NCI-H1092 treated with DMSO at 0.1 percent for 48 hours (cell line): ENCODE measurements at regions not wholly inside any gene's neighbourhood (a gene's known extent, or its start where the extent isn't known, plus 50 kb on each side); places are given as distances from the start of the nearest gene placed in this dataset.

Experiments
- DNase-seq: peaks from one replicate; lab custom pipeline; 2025; lab: John Stamatoyannopoulos, UW

DNA sequence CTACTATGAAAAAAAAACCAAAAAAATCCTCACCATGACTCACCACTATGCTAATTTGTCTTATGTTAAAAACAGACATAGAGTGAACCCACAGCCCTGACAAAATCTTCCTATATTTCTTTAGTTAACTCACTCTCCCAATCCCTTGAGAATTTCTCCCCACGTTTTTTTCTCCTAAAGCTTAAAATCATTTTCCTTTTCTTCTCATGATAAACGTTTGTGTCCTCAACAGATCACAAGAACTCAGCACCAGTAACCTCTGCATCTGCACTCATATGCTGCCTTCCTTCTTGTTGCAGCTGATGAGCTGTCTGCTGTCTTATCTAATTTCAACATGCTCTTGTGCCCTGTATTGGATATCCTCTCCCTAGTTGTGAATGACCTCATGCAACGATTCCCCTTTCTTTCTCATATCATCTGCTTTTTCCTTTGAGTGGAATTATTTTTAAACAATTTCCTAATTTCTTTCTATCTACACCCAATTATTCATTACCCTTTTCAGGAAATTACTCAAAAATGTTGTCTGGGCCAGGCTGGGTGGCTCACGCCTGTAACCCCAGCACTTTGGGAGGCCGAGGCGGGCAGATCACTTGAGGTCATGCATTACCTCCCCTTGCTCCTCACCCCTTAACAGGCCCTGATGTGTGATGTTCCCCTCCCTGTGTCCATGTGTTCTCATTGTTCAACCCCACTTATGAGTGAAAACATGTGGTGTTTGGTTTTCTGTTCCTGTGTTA is 427.5 kb upstream of the MGAT4C start:
- no peak for DNase-seq

DNA sequence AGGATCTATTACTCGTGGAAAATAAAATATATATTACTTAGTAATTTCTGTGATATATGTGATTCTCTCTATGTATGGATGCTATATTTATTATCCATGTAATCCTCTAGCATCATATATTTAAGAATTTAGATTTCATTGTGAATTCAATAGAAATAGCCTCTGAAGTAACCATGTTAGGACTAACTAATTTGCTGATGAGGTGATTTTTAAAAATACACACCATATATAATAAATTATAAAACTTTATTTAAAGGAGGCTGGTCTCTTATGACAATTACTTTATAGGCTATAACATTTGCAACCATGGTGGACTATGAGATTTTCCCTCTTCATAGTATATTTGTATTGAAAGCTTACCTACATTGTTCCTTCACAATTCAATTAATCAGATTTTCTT is 424.9 kb upstream of the MGAT4C start:
- DNase-seq = no peak

DNA sequence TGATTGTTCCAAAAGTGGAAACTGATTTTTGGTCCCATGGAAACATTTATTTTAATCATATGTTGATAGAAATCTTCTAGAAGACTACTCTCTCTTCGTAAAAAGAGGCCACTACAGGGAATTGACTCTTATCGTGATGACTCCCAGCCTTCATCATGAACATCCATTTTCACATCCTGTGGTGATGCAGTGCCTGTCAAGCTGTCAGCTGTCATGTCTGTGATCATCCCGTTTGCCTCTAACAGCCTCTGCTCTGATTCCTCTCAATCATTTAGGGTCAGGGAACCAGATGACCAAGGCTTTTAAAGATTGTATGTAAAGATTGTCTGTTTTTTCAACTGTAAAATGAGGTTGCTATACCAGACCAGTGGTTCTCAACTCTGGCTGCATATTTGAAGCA is 419.0 kb upstream of the MGAT4C start:
- DNase-seq = no peak

DNA sequence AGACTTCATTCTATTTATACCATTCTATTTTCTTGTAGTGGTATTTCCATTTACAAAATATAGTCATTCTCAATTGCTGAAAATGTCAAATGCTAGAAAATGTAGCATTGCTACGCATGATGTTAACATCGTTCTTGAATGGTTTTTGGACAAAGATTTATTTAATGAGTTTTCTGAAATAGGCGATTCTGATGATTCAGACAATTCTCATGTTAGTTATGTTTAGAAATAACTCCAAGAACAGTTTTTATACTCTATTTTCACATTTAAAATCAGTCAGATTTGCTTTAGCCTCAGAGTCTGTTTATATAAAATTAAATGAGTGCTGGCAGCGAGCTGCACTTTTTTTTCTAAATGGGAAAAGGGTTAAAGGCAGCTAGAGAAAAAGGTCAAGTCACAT is 414.8 kb upstream of the MGAT4C start:
- no peak for DNase-seq

DNA sequence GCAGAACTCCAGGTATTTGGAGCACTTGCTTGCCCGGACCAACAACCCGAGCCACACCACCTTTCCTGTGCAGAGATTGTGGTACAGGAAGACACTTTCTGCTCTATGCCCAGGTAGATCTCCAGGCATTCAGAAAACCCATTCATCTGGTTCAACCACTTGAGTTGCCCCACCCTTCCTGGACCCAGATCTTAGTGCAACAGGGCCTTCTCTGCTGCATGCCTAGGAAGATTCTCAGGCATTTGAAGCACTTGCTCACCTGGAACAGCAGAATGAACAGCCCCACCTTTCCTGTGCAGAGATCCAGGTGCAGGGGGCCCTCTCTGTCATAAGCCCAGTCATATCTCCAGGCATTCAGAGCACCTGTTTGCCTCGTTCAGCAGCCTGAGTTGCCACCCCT is 412.8 kb upstream of the MGAT4C start:
- DNase-seq = no peak

DNA sequence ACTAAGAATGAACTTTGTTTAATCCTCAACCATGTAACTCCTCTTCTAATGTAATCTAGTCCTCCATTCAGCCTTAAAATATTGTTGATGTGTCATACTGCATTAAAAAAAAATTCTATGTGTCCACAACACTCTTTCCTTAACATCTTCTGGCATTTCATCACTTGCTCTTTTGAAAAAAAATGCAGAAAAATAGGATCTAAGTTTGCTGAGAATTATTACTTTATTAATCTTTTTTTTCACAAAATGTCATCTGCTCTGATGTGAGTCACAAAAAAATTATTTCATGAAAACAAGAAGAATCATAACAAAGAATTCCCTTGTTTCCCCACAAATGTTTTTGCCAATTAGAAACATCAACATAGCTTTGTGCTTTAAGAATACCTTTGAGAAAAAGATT is 410.1 kb upstream of the MGAT4C start:
- DNase-seq = no peak

DNA sequence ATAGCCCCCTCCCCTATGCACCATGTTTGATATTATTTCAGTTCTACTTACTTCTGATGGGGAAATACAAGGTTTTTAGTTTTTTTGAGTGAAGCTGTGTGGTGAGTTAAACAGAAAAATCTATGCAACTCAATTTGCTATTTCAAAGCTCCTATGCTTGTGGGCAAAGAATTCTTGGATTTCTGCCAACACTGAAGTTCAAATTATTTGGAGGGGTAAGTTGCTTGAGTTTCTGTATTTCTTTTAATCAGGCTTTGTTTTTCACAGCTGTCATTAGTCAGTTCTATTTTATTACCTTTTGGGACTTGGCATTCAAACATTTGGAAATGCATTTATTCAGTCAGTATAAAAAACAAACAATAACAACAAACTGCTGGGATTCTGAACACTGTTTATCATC is 407.5 kb upstream of the MGAT4C start:
- no peak for DNase-seq

DNA sequence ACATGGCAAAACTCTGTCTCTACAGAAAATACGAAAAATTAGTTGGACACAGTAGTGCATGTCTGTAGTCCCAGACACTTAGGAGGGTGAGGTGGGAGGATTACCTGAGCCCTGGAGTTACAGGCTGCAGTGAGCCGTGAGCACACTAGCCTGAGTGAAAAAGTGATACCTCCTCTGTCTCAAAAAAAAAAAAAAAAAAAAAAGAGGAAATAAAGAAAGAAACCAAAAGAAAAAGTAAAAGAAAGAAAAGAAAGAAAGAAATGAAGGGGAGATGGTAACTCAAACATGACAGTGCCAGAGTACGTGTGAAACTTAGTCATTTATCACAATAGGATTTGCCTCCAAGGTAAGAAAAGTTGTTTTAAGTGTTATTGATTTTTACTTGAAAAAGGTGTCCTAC is 407.0 kb upstream of the MGAT4C start:
- no peak for DNase-seq

DNA sequence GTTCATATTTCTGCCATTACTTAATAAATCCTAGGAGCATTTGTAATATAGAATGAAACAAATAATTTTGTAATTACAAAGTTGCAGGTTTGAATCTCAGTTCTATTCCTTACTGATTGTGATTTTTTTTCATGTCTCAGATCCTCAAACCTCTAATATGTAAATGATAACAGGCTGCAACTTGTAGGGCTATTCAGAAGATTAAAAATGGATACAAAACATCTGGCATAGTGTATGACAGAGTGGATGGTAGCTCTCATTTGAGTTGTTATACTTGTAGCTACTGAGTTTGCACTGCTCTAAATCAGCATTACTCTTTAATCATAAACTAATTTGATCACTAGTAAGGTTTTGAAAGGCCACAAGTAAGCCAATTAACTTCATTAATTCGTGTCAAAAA is 406.3 kb upstream of the MGAT4C start:
- DNase-seq = no peak

DNA sequence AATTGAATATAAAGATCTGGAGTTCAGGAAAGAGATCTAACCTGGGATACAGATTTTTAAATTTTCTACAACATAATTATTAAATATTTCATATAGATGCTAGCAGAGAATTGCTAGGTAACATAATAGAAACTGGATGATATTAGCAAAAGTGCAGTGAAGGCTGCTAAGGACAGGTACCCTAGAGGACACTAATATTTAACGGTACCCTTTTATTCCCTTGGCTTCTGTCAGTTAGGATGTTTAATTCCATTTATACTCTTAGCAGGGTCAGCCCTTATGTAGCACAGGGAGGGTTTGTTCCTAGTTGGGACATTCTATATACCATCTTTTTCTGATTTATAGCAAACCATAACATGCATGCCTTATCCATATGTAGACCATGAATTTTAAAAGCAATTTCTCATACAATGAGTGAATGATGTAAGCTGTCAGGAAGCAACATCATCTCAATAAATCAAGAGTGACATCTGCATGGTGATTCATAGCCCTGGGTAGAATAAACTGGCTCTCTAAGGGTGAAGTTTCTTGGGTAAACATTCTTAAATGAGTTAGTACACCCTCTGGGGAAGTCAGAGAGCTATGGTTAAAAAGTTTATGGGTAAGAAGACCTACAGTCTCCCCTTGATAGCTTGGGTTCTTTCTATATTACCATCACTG is 404.4 kb upstream of the MGAT4C start:
- DNase-seq = no peak

DNA sequence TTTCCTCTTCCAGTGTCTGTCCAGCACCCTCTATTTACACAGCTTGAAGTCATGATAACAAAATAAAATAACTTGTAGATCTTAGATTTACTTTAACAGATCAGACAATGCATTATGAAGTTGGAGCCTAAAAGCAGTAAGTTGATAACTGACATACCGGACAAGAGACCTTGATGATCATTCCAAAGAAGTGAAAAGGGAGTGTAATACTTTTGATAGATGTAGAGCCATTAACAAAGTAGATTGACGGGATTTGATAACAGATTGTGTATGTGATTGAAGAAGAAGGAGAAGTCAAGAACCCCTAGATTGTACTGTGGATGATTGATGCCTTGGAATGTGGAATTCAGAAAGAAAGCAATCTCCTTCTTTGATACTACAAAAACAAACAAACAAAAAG is 403.8 kb upstream of the MGAT4C start:
- DNase-seq = no peak

DNA sequence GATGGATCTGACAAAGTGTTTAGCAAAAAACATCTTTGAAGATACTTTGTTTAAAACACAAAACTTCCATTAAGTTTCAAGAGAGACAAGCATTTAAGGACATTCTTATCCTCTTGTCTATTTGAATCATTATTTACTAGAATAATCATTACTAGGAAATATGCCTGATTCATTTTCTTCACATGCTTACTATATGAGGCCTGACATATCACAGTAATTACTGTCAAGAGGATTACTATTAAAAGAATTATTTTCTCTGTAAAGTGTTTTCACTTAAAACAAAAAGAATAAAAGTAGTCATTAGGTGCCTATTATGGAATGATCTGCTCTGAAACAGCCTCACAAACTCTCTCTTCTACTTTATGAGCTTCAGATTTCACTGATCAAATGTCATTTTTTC is 402.1 kb upstream of the MGAT4C start:
- no peak for DNase-seq

DNA sequence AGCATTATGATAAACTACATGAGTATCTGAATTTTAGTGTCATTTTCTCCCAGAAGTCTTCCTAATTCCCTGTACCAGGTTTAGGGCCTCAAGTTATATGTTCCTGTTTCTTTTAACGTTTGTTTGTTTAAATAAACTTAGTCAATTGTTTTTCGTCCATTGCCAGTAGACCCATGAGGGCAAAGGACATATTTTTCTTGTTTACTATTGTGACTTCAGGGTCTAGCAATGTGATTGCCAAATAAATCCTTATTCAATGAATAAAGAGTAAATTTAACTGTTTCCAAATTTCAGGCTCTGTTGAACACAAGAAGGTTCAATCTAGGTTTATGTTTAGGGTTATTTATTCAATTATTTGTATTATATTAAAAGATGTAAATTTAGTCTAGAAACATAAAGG is 391.6 kb upstream of the MGAT4C start:
- no peak for DNase-seq

DNA sequence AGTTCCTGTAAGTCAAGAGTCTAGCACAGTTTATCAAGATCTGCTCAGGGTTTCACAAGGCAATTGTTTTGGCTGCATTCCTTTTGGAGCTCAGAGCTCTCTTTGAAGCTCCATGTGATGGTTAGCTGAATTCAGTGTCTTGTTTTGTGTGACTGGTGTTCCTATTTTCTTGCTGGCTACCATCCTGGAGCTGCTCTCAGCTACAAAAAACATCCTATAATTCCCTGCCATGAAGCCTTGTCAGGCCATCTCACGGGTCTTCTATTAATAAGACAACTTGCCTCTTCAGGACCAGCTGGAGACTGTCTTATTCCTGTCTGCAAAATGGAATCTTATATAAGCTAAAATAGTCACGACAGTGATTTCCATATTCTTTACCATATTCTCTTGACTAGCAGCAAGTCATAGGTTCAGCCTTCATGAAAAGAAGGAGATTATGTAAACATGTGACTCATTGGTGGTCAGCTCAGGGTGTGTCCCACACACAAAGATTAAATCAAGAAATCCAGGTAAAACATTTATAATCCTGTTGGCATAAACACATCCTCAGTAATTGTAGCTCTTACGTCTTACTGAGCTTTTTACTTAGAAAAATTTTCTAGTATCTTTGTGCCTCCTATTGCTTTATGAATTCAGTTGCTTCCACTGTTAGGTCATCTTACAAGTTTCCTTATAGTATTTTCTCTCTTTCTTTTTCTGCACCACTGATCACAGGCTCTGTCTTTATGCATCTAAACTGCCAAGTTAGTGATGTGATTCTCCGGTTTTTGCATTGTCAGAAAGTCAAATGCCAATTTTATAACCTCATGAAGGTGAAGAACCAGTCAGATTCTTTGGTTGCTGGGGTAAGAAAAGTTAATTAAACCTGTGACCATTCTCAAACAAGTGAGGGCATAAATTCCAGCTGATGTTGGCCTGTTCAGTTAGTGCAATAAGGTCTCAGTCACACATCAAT is 378.5 kb upstream of the MGAT4C start:
- no peak for DNase-seq

DNA sequence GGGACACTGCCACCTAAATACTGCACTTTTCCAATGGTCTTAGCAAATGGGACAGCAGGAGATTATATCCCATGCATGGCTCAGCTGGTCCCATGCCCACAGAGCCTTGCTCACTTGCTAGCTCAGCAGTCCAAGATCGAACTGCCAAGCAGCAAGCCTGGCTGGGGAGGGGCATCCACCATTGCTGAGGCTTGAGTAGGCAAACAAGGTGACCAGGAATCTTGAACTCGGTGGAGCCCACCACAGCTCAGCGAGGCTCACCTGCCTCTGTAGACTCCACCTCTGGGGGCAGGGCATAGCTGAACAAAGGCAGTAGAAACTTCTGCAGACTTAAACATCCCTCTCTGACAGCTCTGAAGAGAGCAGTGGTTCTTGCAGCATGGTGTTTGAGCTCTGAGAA is 370.8 kb upstream of the MGAT4C start:
- DNase-seq = no peak

DNA sequence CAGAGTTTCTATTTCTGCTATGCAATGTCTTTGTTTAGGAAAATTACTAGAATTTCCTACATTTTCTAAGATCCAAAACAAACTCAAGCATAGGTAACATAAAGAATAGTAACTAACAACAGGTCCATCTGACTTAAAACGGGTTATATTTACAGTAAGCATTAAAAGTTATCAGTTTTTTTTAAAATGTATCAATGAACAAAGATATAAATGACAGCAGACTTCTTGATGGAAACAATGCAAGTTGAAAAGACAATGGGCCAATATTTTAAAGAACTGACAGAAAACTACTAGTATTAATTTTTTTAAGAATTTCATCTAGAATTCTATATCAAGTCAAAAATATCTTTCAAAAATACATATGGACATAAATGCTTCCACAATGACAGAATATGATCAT is 367.1 kb upstream of the MGAT4C start:
- DNase-seq = no peak

DNA sequence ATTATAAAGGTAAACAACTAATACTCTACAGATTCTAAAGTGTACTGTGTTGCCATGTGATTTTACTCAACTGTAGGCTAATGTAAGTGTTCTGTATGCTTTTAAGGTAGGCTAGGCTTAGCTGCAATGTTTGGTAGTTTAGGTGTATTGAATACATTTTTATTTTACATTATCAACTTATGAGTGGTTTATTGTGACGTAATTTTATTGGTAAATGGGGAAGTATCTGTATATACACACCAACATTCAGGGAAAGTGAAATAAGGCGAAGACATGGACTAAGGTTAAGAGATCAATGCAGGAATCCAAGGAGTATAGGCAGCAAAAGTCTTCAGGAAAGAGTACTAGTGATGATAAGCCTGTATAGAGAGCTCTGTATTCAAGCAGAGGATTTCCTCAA is 365.8 kb upstream of the MGAT4C start:
- no peak for DNase-seq

DNA sequence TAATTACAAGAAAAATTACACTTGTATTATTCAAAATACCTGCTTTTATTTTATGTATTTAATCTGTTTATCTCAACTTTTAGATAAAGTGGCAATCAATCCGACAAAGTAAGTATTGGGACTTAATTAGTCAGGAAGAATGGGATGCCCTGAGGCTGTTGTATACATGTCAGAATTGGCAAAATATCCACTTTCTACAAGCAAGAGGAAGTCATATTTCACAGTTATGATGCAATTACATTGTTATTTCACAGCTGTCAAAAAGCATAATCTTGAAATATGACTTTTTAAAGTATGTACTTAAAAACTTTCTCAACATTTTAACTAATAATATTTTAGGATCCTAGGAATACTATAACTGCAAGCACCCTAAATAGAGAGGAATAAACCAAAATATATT is 357.1 kb upstream of the MGAT4C start:
- DNase-seq = no peak

DNA sequence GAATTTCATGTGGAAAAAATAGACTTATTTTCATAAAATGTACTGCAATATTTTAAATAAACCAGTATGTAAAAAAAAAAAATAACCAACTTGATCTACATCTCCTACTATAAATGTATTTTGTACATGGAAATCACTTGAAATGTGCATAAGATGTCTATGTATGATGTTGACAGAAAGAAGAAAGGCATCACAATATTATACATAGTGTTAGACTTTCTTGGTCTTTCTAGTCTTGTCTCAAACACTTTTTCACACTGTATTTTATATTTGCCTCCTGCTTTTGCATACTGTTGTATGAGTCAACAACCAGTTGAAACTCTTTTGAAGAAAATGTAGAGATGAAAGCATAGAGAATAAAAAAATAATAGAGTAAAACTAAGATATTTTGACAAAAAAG is 352.4 kb upstream of the MGAT4C start:
- DNase-seq = no peak

DNA sequence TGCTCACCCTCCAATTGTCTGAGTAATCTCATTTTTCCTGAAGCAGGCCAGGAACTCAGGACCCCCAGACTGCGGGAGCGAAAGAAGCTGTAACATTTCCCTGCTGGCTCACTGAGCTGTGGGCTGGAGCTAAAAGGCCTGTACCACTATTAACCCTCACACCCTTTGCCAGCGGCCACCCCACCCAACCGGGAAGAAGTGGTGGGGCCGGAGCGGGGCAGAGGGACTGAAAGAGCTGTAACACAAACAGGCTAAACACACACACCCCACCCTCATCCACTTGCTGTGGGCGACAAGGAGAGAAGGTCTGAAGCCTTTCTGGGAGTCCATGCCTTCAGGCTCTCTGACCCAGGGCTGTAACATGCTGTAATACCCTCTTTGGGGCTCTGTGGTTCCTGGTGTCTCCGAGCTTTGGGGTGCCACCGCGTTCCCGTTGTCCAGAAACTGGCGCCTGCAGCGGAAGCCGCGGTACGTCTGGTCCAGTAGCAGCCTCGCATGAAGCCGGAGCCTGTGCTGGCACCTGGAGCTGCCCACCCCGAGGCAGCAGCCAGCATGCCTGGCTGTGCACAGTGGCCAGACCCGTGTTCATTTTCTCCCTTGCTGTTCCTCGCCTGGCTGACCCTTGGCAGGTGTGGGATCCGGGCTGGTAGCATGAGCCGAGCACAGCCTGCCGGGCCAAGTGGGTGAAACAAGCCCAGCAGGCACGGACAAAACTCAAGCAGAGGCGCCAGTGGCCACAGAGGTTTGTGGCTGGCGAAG is 345.5 kb upstream of the MGAT4C start:
- no peak for DNase-seq

DNA sequence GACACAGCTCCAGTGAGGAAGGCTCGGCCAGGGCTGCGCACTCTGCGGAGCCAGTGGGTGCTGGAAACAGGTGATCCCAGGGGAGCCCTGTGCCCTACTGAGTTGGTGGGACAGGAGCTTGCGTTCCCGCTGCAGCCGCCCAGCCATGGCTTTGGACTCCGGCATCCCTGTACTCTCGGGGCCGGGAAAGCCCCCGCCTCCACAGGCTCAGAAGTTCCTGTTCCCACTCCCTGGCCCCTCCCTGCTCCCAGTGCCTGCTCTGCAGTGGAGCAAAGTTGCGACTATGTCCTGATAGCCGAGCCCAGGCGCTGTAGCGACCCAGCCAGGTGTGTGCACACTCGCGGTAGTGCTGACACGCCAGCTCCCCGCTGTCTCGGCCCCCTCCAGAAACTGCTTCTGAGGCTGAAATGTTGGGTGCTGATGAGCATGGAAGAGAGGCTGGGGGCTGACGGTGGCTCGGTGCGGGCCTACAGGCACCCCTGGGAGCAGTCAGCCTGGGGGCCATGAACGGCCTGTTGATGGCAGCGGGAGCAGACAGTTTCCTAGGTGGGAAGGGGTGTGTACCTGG is 344.6 kb upstream of the MGAT4C start:
- DNase-seq = no peak

DNA sequence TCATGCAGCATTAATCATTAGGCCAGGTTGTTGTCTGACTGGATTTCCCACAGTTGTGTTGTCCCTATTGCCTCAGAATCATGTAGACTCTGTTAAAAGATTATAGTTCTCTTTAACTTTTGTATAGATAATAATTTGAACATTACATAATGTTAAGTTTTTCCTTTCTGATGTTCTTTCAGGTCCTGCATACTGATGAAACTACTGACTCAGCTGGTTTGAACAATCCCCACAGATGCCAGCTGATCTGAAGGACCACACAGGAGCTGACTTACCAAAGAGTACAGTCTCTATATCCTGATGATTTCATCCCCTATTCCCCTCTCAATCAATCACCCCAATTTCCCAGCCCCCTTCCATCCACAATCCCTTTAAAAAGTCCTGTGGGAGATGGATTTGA is 341.2 kb upstream of the MGAT4C start:
- DNase-seq = no peak
